RWPE2 (cell line): ENCODE measurements at regions not wholly inside any gene's neighbourhood (a gene's known extent, or its start where the extent isn't known, plus 50 kb on each side); places are given as distances from the start of the nearest gene placed in this dataset.
A peak's percentile ranks its signal among the peaks of the same experiment; 100 is the strongest.

Experiments used
- ATAC-seq: fragments of 200-7000 bp; cut with Tn5 transposase; 3 replicates; pipeline ENCODE4 v1.9.1; 2021; ENCODE audit warnings: low read depth
- DNase-seq: peaks from one replicate; pipeline ENCODE4 v3.0.0-alpha.2; 2020; ENCODE audit warnings: low spot score
- H3K27ac ChIP-seq: fragments of 450-650 bp; 2 replicates; pipeline ENCODE4 v1.5.1; 2017; ENCODE audit warnings: mild to moderate bottlenecking; ENCODE audit not compliant: poor library complexity, severe bottlenecking
- H3K27me3 ChIP-seq: fragments of 250-450 bp; sonication (Bioruptor Pico); 2 replicates; pipeline ENCODE4 v1.5.1; 2021; ENCODE audit warnings: mild to moderate bottlenecking, moderate library complexity; ENCODE audit not compliant: insufficient read depth, poor library complexity, severe bottlenecking
- H3K36me3 ChIP-seq: fragments of 250-450 bp; sonication (Bioruptor Pico); 2 replicates; pipeline ENCODE4 v1.5.1; 2020; ENCODE audit warnings: low read depth, mild to moderate bottlenecking, moderate library complexity
- H3K4me1 ChIP-seq: fragments of 250-450 bp; sonication (Bioruptor Pico); 2 replicates; pipeline ENCODE4 v1.5.1; 2021; ENCODE audit warnings: mild to moderate bottlenecking, moderate library complexity; ENCODE audit not compliant: insufficient read depth, poor library complexity, severe bottlenecking
- H3K4me3 ChIP-seq: fragments of 250-450 bp; sonication (Bioruptor Pico); 2 replicates; pipeline ENCODE4 v1.5.1; 2021; ENCODE audit warnings: mild to moderate bottlenecking, moderate library complexity; ENCODE audit not compliant: severe bottlenecking
- H3K9me3 ChIP-seq: fragments of 250-450 bp; sonication (Bioruptor Pico); 2 replicates; pipeline ENCODE4 v1.5.1; 2021; ENCODE audit warnings: mild to moderate bottlenecking, moderate library complexity; ENCODE audit not compliant: severe bottlenecking
- CTCF ChIP-seq: fragments of 450-650 bp; IDR thresholded peaks from one replicate; pipeline ENCODE4 v1.5.1; 2017; ENCODE audit warnings: mild to moderate bottlenecking, moderate library complexity; ENCODE audit not compliant: poor library complexity, severe bottlenecking

GRCh38 chr6:53411451-53411850 is 62.7 kb upstream of the ELOVL5 start:
- Histone ChIP-seq H3K27me3 (no peaks in the 10 kb centered on the region), H3K36me3 (no peaks in the 10 kb centered on the region), H3K9me3 (no peaks in the 10 kb centered on the region), H3K4me3 (no peak overlapping the region), H3K27ac (no peak overlapping the region), H3K4me1 (no peaks in the 10 kb centered on the region)
- ATAC-seq (no peak), DNase-seq (no peak)
- TF ChIP-seq CTCF, result no peak

- Histone ChIP-seq H3K27ac (no peak overlapping the region), H3K36me3 (no peaks in the 10 kb centered on the region), H3K27me3 (no peaks in the 10 kb centered on the region), H3K9me3 (no peaks in the 10 kb centered on the region), H3K4me1 (no peaks in the 10 kb centered on the region), H3K4me3 (no peak overlapping the region)
- DNase-seq (no peak), ATAC-seq (peak; percentile 72)
- TF ChIP-seq CTCF, result peak; percentile 79
Observed at GRCh38 chr6:53410508-53411258, 61.9 kb upstream of the ELOVL5 start.

DNA sequence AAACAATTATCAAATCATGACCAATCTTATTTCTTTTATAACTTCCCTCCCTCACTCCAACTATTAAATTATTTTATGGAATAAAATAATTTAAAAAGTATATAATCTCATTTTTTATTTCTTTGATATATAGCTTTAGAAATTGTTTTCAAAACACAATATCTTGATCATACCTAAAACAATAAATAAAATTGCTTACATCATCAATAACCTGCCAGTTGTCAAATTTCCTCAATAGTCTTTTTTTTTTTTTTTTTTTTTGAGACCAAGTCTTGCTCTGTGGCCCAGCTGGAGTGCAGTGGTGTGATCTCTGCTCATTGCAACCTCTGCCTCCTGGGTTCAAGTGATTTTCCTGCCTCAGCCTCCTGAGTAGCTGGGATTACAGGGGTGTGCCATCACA is 60.1 kb upstream of the ELOVL5 start:
- Histone ChIP-seq H3K27me3 (no peaks in the 10 kb centered on the region), H3K4me3 (no peak overlapping the region), H3K36me3 (no peaks in the 10 kb centered on the region), H3K4me1 (no peaks in the 10 kb centered on the region), H3K9me3 (no peaks in the 10 kb centered on the region), H3K27ac (no peak overlapping the region)
- TF ChIP-seq CTCF, result no peak
- ATAC-seq (no peak), DNase-seq (no peak)

GRCh38 chr6:53399027-53399344 is 50.2 kb upstream of the ELOVL5 start:
- H3K27me3 ChIP-seq, result no peaks in the 10 kb centered on the region
- ATAC-seq (no peak), DNase-seq (no peak)
- no peaks in the 10 kb centered on the region for H3K9me3 ChIP-seq
- no peak for TF ChIP-seq CTCF
- no peak overlapping the region for H3K27ac ChIP-seq
- no peak overlapping the region for H3K4me3 ChIP-seq
- H3K36me3 ChIP-seq, result no peaks in the 10 kb centered on the region
- no peaks in the 10 kb centered on the region for H3K4me1 ChIP-seq

DNA sequence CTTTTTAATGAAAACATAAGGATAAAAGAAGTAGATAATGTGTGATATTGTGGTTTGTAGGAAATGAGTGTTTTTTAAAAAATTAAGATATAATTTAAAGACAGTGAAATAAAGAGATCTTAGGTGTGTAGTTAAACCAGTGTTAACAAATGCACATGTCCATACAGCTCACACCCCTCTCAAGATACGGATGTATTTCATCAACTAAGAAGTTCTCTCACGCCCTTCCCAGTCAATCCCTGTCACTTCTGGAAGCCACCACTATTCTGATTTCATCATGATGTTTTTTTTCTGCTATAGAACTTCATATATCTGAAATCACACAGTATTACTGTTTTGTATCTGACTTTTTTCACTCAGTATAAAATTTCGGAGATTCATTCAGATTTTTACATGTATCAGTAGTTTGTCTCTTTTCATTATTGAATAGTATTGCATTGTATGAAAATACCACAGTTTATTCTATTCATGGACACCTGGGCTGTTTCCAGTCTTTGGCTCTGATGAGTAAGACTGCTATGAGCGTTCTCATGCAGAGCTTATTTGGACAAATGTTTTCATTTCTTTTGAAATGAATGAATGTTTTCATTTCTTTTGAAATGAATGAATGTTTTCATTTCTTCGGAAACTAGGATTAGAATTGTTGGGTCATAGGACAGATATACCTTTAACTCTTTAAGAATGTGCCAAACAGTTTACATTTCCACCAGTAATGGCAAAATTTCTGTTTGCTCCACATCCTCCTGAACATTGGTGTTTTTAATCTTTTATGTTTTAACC is 49.7 kb upstream of the ELOVL5 start:
- no peak for TF ChIP-seq CTCF
- Histone ChIP-seq H3K36me3 (no peaks in the 10 kb centered on the region), H3K27me3 (no peaks in the 10 kb centered on the region), H3K4me1 (no peaks in the 10 kb centered on the region), H3K4me3 (no peak overlapping the region), H3K27ac (no peak overlapping the region), H3K9me3 (no peaks in the 10 kb centered on the region)
- ATAC-seq, result no peak
- DNase-seq, result no peak
